Esophagus (tissue), 2 donors: ENCODE measurements at regions not wholly inside any gene's neighbourhood (a gene's known extent, or its start where the extent isn't known, plus 50 kb on each side); places are given as distances from the start of the nearest gene placed in this dataset.

Experiments
- H3K27ac ChIP-seq, 2 donors: one replicate each; pipeline ENCODE4 v1.5.1; 2013; ENCODE audit warnings: low read depth in 2 of 2, mild to moderate bottlenecking in 2 of 2, inconsistent platforms in 1 of 2, low read length in 1 of 2, moderate library complexity in 1 of 2
- H3K27me3 ChIP-seq, 2 donors: one replicate each; pipeline ENCODE4 v1.6.1; 2013; ENCODE audit warnings: low read length in 2 of 2, control low read depth in 1 of 2, mild to moderate bottlenecking in 1 of 2; ENCODE audit not compliant: insufficient read depth in 2 of 2, control insufficient read depth in 1 of 2
- H3K36me3 ChIP-seq, 2 donors: one replicate each; pipeline ENCODE4 v1.6.1; 2013; ENCODE audit warnings: low read length in 1 of 2; ENCODE audit not compliant: control insufficient read depth in 2 of 2, insufficient read depth in 2 of 2
- H3K4me1 ChIP-seq, 2 donors: one replicate each; pipeline ENCODE4 v1.6.1; 2013; ENCODE audit warnings: low read length in 1 of 2; ENCODE audit not compliant: control insufficient read depth in 2 of 2, insufficient read depth in 2 of 2
- H3K4me3 ChIP-seq, 2 donors: one replicate each; pipeline ENCODE4 v1.5.1; 2013; ENCODE audit warnings: low read length in 2 of 2, mild to moderate bottlenecking in 2 of 2, low read depth in 1 of 2, moderate library complexity in 1 of 2
- H3K9me3 ChIP-seq, 2 donors: one replicate each; pipeline ENCODE4 v1.6.1; 2013; ENCODE audit warnings: mild to moderate bottlenecking in 2 of 2, low read depth in 1 of 2, low read length in 1 of 2, moderate library complexity in 1 of 2; ENCODE audit not compliant: control insufficient read depth in 2 of 2, insufficient read depth in 1 of 2
- WGBS, 2 donors: extraction: QIAGEN DNeasy Blood & Tissue Kit; methylation state at CpG; one replicate each; pipeline ENCODE4 v1.1.7; 2013; 5-methylcytosine and 5-hydroxymethylcytosine counted together
- donor health status: healthy with polysubstance abuse.
- donor health status: Bipolar disorder and iron deficiency.

GRCh38 chr6:139659196-139659595 is 284.7 kb upstream of the CITED2 start:
- peaks cover 0 to 5% of the 10 kb centered on the region in 2 donors for H3K4me1 ChIP-seq
- H3K9me3 ChIP-seq: no peaks in the 10 kb centered on the region
- H3K27me3 ChIP-seq: no peaks in the 10 kb centered on the region
- H3K4me3 ChIP-seq: no peak overlapping the region
- no peak overlapping the region for H3K27ac ChIP-seq
- WGBS, 2 donors: 77 to 81% methylated on average over 3 of the region's 3 CpGs
- no peaks in the 10 kb centered on the region for H3K36me3 ChIP-seq

- no peak overlapping the region for H3K27ac ChIP-seq
- no peaks in the 10 kb centered on the region for H3K36me3 ChIP-seq
- no peak overlapping the region for H3K4me3 ChIP-seq
- WGBS, 2 donors: 97 to 98% methylated on average over 1 of the region's 1 CpG
- H3K27me3 ChIP-seq: no peaks in the 10 kb centered on the region
- H3K9me3 ChIP-seq: no peaks in the 10 kb centered on the region
- H3K4me1 ChIP-seq: peaks cover 0 to 5% of the 10 kb centered on the region in 2 donors
Measured at GRCh38 chr6:139657119-139657518, 282.7 kb upstream of the CITED2 start.

DNA sequence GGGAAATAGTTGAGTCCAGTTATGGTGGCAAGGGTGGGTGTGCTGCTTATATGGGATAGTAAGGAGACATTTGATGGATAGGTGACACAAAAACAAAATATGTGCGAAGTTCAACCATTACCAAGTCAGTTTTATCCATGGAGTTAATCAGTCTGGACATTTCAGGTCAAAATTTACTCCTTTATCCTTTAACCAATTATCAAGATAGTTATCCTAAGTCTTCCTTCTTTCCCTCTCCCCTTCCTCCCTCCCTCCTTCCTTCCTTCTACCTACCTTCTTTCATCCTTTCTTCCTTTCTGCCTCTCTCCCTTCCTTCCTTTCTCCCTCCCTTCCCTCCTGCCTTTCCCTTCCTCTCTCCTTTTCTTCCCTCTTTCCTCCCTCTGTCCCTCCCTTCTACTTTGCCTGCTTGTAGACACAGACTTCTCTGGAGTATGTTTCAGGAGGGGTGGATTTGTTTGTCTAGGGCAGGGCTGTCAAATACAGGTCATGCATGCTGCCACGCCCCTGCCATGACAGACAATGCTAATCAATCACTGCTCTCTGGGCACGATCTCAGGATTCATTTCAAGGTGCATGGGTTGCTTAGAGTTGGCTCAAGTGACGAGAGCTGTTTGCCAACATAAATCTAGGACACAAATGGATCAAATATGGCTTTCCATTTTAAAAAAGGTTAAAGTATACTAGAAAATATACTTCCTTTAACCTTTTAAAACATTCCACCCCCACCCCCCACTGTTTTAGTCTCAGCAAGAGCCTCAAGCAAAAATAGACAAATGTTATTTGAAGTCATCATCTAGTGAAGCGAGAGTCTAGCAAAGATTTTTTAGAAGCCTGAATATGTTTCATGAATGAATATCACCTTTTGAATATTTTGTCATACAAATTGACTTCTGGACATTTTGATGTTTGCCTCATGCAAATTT is 281.6 kb upstream of the CITED2 start:
- Histone ChIP-seq H3K9me3 (no peaks in the 10 kb centered on the region), H3K27ac (peak overlapping the region; percentile 52 to 87), H3K4me3 (no peak overlapping the region), H3K36me3 (no peaks in the 10 kb centered on the region), H3K27me3 (no peaks in the 10 kb centered on the region), H3K4me1 (peaks cover 0 to 5% of the 10 kb centered on the region in 2 donors)
- 54% methylated on average over 5 of the region's 5 CpGs for WGBS, 2 donors

GRCh38 chr6:139654888-139655782 is 280.7 kb upstream of the CITED2 start:
- Histone ChIP-seq H3K36me3 (no peaks in the 10 kb centered on the region), H3K9me3 (no peaks in the 10 kb centered on the region), H3K4me1 (peaks cover 0 to 5% of the 10 kb centered on the region in 2 donors), H3K27ac (peak overlapping the region; percentile 52 to 87), H3K27me3 (no peaks in the 10 kb centered on the region), H3K4me3 (no peak overlapping the region)
- WGBS, 2 donors: 70 to 72% methylated on average over 10 of the region's 10 CpGs

- H3K9me3 ChIP-seq: no peaks in the 10 kb centered on the region
- no peaks in the 10 kb centered on the region for H3K36me3 ChIP-seq
- 88 to 92% methylated on average over 5 of the region's 5 CpGs for WGBS, 2 donors
- H3K4me3 ChIP-seq: no peak overlapping the region
- H3K4me1 ChIP-seq: peaks cover 0 to 5% of the 10 kb centered on the region in 2 donors
- H3K27ac ChIP-seq: no peak overlapping the region
- H3K27me3 ChIP-seq: no peaks in the 10 kb centered on the region
Measured at GRCh38 chr6:139654309-139654708, 279.9 kb upstream of the CITED2 start.

DNA sequence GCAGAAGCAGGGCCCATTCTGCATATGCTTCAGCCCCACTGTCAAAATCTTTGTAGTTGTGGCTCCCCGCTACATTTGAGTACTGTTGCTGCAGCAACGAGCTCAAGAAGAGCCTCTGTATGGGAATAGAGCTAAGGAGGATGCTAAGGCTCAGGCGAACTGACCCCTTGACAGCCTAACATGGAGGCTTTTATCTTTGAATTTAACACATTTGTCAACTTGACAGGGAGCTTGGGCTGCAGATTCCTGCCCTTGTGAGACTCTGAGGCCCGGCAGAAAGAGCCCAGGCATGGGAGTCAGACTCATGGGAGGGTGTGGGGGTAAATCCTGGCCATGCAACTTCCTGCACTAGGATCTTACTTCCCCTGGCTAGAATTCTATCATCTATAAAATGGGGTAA is 278.7 kb upstream of the CITED2 start:
- Histone ChIP-seq H3K4me3 (no peak overlapping the region), H3K27me3 (no peaks in the 10 kb centered on the region), H3K36me3 (no peaks in the 10 kb centered on the region), H3K27ac (no peak overlapping the region), H3K4me1 (peaks cover 0 to 5% of the 10 kb centered on the region in 2 donors), H3K9me3 (no peaks in the 10 kb centered on the region)
- WGBS, 2 donors: 78 to 86% methylated on average over 4 of the region's 4 CpGs

GRCh38 chr6:139650941-139651340 is 276.5 kb upstream of the CITED2 start:
- no peaks in the 10 kb centered on the region for H3K27me3 ChIP-seq
- H3K9me3 ChIP-seq: no peaks in the 10 kb centered on the region
- H3K4me3 ChIP-seq: no peak overlapping the region
- 62 to 64% methylated on average over 5 of the region's 5 CpGs for WGBS, 2 donors
- peaks cover 0 to 3% of the 10 kb centered on the region in 2 donors for H3K4me1 ChIP-seq
- no peak overlapping the region for H3K27ac ChIP-seq
- H3K36me3 ChIP-seq: no peaks in the 10 kb centered on the region

DNA sequence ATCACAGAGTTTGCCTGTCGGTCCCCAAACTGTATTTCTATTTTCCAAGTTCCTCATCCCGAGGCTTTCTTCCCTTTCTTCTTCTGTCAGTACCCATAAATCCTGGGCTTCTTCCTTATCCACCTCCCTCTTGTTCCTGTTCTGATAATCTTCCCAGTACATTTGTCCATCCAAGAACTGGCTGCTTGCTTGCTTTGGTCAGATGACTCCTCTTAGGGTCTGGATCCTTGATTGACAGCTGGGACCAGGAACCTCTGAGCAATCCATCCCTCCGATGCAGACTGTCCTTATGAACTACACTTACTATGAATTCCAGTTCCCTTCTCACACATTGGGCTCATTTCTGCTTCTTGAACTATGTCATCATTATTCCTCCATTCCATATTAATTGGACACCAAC is 275.3 kb upstream of the CITED2 start:
- Histone ChIP-seq H3K27me3 (no peaks in the 10 kb centered on the region), H3K4me1 (no peaks in the 10 kb centered on the region), H3K9me3 (no peaks in the 10 kb centered on the region), H3K4me3 (no peak overlapping the region), H3K27ac (no peak overlapping the region), H3K36me3 (no peaks in the 10 kb centered on the region)
- 83 to 88% methylated on average over 3 of the region's 3 CpGs for WGBS, 2 donors

GRCh38 chr6:139649128-139649527 is 274.7 kb upstream of the CITED2 start:
- no peaks in the 10 kb centered on the region for H3K27me3 ChIP-seq
- 99% methylated on average over 2 of the region's 2 CpGs for WGBS, 2 donors
- H3K4me3 ChIP-seq: no peak overlapping the region
- H3K9me3 ChIP-seq: no peaks in the 10 kb centered on the region
- no peak overlapping the region for H3K27ac ChIP-seq
- H3K36me3 ChIP-seq: no peaks in the 10 kb centered on the region
- no peaks in the 10 kb centered on the region for H3K4me1 ChIP-seq
